H1 (cell line): ENCODE measurements at regions not wholly inside any gene's neighbourhood (a gene's known extent, or its start where the extent isn't known, plus 50 kb on each side); places are given as distances from the start of the nearest gene placed in this dataset.

ENCODE experiments used
- ASH2L ChIP-seq: fragments of 200-600, 300-600 bp; sonication (generic); IDR thresholded peaks from one replicate; pipeline ENCODE4 v1.7.1; 2017; ENCODE audit warnings: low read length
- BRCA1 ChIP-seq: IDR thresholded peaks from 2 replicates; pipeline ENCODE4 v1.6.1; 2012; ENCODE audit warnings: low read depth, low read length, improper control_type of control experiment
- CBX8 ChIP-seq: fragments of 300-800, 300-1000 bp; sonication (generic); IDR thresholded peaks from 2 replicates; pipeline ENCODE4 v1.7.1; 2016; ENCODE audit warnings: low read depth, low read length, borderline replicate concordance
- EGR1 ChIP-seq: IDR thresholded peaks from 2 replicates; pipeline ENCODE4 v1.6.1; 2011; ENCODE audit warnings: low read depth, low read length, borderline replicate concordance
- EP300 ChIP-seq, 2 experiments: IDR thresholded peaks; 1 replicate in 1 of 2; 2 replicates in 1 of 2; pipeline ENCODE4 v1.6.1; 2011 to 2012; ENCODE audit warnings: low read depth in 2 of 2, low read length in 2 of 2, mild to moderate bottlenecking in 2 of 2, borderline replicate concordance in 1 of 2, inconsistent platforms in 1 of 2, moderate library complexity in 1 of 2
- HDAC6 ChIP-seq: IDR thresholded peaks from one replicate; pipeline ENCODE4 v1.7.1; 2012; ENCODE audit warnings: low read depth, mild to moderate bottlenecking, inconsistent platforms, low read length, moderate library complexity
- KDM5A ChIP-seq: fragments of 200-600 bp; IDR thresholded peaks from 2 replicates; pipeline ENCODE4 v1.7.1; 2012; ENCODE audit warnings: mild to moderate bottlenecking, low read length, inconsistent platforms, mixed read lengths
- MAFK ChIP-seq: IDR thresholded peaks from 2 replicates; pipeline ENCODE4 v1.6.1; 2012; ENCODE audit warnings: low read depth, mild to moderate bottlenecking, improper control_type of control experiment, low read length
- RXRA ChIP-seq: IDR thresholded peaks from 2 replicates; pipeline ENCODE4 v1.6.1; 2011; ENCODE audit warnings: low read depth, mild to moderate bottlenecking, low read length, moderate library complexity; ENCODE audit not compliant: insufficient read depth
- SIN3A ChIP-seq, 2 experiments: IDR thresholded peaks in 1 of 2; conservative IDR thresholded peaks in 1 of 2; 2 replicates each; pipeline ENCODE4 v1.6.1; 2011 to 2012; ENCODE audit warnings: low read length in 2 of 2, improper control_type of control experiment in 1 of 2, low read depth in 1 of 2, mild to moderate bottlenecking in 1 of 2
- SUZ12 ChIP-seq: fragments of 200-600 bp; sonication (generic); IDR thresholded peaks from 2 replicates; pipeline ENCODE4 v1.6.1; 2012; ENCODE audit warnings: mild to moderate bottlenecking, inconsistent platforms, low read length, moderate library complexity, mixed read lengths
- TAF1 ChIP-seq: IDR thresholded peaks from 2 replicates; pipeline ENCODE4 v1.6.1; 2011; ENCODE audit warnings: mild to moderate bottlenecking, low read depth, low read length
- TCF12 ChIP-seq: IDR thresholded peaks from 2 replicates; pipeline ENCODE4 v1.6.1; 2011; ENCODE audit warnings: low read depth, mild to moderate bottlenecking, low read length

DNA sequence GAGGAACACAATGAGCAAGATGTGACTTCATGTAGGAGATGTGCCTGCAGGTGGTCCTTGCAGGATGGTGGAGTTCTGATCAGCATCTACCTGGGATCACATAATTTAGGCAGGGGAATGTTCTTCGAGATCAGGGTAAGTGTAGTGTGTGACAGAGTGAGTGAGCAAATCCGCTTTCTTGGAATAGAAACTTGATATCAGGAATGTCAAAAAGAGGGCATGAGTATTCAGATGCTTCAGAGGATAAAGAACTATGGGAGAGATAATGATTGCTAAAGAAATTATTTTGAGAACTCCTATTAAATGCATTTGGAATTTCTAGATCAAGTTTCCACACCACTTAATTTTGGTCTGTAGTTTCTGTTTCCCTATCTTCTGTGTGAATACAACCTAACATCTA is 463.6 kb upstream of the SLC14A2 start (continued):
- TF ChIP-seq CBX8 (no peak), HDAC6 (no peak), BRCA1 (no peak), EGR1 (no peak), RXRA (no peak), TAF1 (no peak), SIN3A (conservative IDR thresholded peaks at IDR 0.05 in 1 of 2, IDR thresholded peaks at IDR 0.05 in 1 of 2; ENCODE audit: low read depth in 1 of 2, low read length in 2 of 2) (no peak), KDM5A (no peak), MAFK (no peak), SUZ12 (no peak), TCF12 (no peak), EP300 (IDR thresholded peaks at IDR 0.05; ENCODE audit: borderline replicate concordance in 1 of 2, low read depth in 2 of 2, low read length in 2 of 2) (no peak), ASH2L (no peak)
